ENCODE measurements at regions not wholly inside any gene's neighbourhood (a gene's known extent, or its start where the extent isn't known, plus 50 kb on each side); places are given as distances from the start of the nearest gene placed in this dataset.

DNA sequence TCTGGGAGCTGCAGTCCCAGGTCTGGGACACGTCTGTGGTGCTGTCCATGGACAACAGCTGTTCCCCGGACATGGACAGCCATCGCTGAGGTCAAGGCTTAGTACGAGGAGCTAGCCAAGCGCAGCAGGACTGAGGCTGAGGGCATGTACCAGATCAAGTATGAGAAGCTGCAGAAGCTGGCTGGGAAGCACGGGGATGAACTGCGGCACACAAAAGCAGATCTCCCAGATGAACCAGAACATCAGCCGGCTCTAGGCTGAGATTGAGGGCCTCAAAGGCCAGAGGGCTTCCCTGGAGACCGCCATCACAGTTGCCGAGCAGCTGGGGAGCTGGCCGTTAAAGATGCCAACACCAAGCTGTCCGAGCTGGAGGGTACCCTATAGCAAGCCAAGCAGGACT is 375.3 kb downstream of the SEC23A start:
- DNase-seq (ENCODE audit: low read depth in 1 of 2, low spot score in 1 of 2), result no peak
- Histone ChIP-seq H3K27me3 (no peaks in the 10 kb centered on the region), H3K9me3 (ENCODE audit: low read depth) (no peaks in the 10 kb centered on the region), H3K27ac (no peak overlapping the region), H3K4me1 (ENCODE audit: low read depth) (peaks cover 6% of the 10 kb centered on the region), H3K4me3 (no peak overlapping the region), H3K36me3 (no peaks in the 10 kb centered on the region)
- TF ChIP-seq, protein P1, sequence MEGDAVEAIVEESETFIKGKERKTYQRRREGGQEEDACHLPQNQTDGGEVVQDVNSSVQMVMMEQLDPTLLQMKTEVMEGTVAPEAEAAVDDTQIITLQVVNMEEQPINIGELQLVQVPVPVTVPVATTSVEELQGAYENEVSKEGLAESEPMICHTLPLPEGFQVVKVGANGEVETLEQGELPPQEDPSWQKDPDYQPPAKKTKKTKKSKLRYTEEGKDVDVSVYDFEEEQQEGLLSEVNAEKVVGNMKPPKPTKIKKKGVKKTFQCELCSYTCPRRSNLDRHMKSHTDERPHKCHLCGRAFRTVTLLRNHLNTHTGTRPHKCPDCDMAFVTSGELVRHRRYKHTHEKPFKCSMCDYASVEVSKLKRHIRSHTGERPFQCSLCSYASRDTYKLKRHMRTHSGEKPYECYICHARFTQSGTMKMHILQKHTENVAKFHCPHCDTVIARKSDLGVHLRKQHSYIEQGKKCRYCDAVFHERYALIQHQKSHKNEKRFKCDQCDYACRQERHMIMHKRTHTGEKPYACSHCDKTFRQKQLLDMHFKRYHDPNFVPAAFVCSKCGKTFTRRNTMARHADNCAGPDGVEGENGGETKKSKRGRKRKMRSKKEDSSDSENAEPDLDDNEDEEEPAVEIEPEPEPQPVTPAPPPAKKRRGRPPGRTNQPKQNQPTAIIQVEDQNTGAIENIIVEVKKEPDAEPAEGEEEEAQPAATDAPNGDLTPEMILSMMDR (IDR thresholded peaks at IDR 0.05; ENCODE audit: low read depth, low read length), result no peak

DNA sequence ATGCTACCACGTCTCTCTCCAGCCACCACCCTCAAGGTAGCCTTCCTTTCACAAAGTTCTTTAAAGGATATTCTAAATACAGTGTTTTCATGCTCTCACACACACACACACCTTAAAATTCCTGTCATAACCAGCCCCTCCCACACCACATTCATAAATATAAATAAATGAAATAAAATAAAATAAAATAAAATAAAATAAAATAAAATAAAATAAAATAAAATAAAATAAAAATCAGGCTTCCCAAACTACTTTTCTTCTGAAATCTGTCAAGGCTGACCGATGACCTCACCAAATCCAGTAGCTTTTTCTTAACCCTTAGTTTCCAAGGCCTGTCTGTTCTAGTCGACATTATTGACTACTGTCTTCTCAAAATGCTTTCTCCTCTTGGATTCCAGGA is 378.4 kb downstream of the SEC23A start:
- Histone ChIP-seq H3K4me1 (ENCODE audit: low read depth) (peaks cover 6% of the 10 kb centered on the region), H3K9me3 (ENCODE audit: low read depth) (no peaks in the 10 kb centered on the region), H3K36me3 (no peaks in the 10 kb centered on the region), H3K27ac (no peak overlapping the region), H3K4me3 (no peak overlapping the region), H3K27me3 (no peaks in the 10 kb centered on the region)
- DNase-seq (ENCODE audit: low read depth in 1 of 2, low spot score in 1 of 2), result no peak
- TF ChIP-seq, protein P1 (IDR thresholded peaks at IDR 0.05; ENCODE audit: low read depth, low read length), result no peak

DNA sequence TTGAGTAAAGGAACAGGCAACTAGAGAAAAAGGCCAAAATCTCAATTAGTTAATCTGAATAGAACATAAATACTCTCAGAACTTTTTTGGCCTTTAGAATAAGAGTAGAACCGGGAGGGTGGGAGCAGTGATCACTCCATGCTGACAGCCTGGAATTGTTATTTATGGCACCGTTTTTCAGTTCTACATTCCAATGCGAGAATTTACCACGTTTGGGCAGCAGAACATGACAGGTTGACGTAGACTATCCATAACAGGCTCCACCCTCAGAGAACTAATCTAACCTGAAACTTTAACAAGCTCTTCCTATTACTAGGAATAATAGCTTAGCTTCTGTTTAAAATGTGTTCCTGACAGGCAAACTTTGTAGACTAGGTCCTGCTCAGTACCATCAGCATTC is 379.1 kb downstream of the SEC23A start:
- Histone ChIP-seq H3K4me1 (ENCODE audit: low read depth) (peaks cover 6% of the 10 kb centered on the region), H3K4me3 (no peak overlapping the region), H3K27me3 (no peaks in the 10 kb centered on the region), H3K36me3 (no peaks in the 10 kb centered on the region), H3K27ac (no peak overlapping the region), H3K9me3 (ENCODE audit: low read depth) (no peaks in the 10 kb centered on the region)
- TF ChIP-seq, protein P1 (IDR thresholded peaks at IDR 0.05; ENCODE audit: low read depth, low read length), result no peak
- peak; percentile 1 to 5 for DNase-seq (ENCODE audit: low read depth in 1 of 2, low spot score in 1 of 2)

DNA sequence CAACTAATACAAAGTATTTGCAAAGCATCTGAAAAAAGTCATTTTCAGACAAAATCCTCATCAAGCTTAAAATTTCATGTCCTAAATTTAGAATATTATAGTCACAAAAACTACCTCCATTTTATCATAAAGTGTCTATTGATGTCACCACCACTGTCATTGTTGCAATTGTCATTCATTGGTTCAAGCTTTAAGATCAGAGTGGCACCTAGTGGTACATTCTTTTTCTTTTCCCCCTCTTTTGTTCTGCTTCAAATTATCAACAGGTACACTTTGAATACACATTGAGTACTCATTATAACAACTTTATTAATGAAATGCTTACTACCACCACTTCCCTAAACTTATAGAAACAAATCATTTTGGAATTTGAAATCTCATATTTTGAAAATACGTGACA is 379.8 kb downstream of the SEC23A start:
- Histone ChIP-seq H3K27ac (no peak overlapping the region), H3K36me3 (no peaks in the 10 kb centered on the region), H3K9me3 (ENCODE audit: low read depth) (no peaks in the 10 kb centered on the region), H3K4me3 (no peak overlapping the region), H3K27me3 (no peaks in the 10 kb centered on the region), H3K4me1 (ENCODE audit: low read depth) (peaks cover 6% of the 10 kb centered on the region)
- no peak for DNase-seq (ENCODE audit: low read depth in 1 of 2, low spot score in 1 of 2)
- TF ChIP-seq, protein P1 (IDR thresholded peaks at IDR 0.05; ENCODE audit: low read depth, low read length), result no peak

DNA sequence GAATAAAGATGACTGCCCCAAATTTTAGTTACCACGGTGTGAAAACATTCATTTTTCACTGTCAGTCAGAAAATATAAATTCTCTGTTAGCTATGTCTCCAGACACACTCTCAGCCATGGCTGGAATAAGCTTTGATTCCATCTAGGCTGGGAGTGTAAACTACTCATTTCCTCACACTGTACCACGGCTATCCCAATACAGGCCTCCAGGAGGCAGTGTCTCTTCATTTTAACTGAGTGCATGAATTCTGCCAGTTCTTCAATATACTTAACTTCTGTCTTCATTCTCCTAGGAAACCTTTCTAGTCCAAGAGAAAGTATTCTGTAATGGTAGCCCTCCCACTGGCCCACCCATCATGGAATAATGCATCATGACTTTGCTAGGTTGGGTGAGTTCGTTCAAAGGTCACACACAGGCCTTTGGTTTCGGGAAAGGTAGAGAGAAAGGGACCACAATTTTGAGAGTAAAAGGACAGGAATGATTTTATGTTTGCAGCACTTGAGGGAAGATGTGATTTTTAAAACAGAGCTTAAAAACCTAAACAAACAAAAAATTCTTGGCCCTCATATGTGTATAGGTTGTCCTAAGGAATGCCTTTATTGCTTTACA is 381.1 kb downstream of the SEC23A start:
- TF ChIP-seq, protein P1 (IDR thresholded peaks at IDR 0.05; ENCODE audit: low read depth, low read length), result peak; percentile 86
- Histone ChIP-seq H3K36me3 (no peaks in the 10 kb centered on the region), H3K4me3 (no peak overlapping the region), H3K9me3 (ENCODE audit: low read depth) (no peaks in the 10 kb centered on the region), H3K27ac (no peak overlapping the region), H3K4me1 (ENCODE audit: low read depth) (peaks cover 6% of the 10 kb centered on the region), H3K27me3 (no peaks in the 10 kb centered on the region)
- DNase-seq (ENCODE audit: low read depth in 1 of 2, low spot score in 1 of 2), result peak; percentile 68 to 72
